ENCODE measurements at regions not wholly inside any gene's neighbourhood (a gene's known extent, or its start where the extent isn't known, plus 50 kb on each side); places are given as distances from the start of the nearest gene placed in this dataset.

DNA sequence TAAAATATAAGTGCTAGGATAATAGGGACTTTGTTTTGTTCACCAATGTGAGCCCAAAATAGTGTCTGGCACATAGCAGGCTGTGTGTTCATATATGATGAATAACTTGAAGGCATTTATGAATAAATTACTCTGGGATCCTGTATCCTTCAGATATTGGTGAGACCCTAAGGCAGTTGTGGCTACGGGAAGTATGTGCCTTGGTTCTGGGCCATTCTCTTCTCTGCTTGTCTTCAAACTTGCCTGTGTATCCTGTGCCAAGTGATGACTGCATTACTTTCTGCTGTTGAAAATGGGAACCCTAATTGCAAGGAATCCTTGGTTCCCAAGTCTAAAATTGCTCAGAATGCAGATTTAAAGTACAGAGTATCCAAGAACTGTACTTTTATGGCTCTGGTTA is 67.6 kb upstream of the KTN1 start:
- ChIA-PET POLR2A (no interaction called here), CTCF (no interaction called here)
- DNase-seq = no peak
- Mint-ChIP-seq H3K4me1 (no peaks in the 10 kb centered on the region), H3K36me3 (ENCODE audit: low read depth) (no peaks in the 10 kb centered on the region), H3K4me3 (no peak overlapping the region), H3K27ac (no peak overlapping the region), H3K27me3 (no peaks in the 10 kb centered on the region), H3K9me3 (no peaks in the 10 kb centered on the region)
- no peak for ATAC-seq (ENCODE audit: low read depth)
- intact Hi-C loops (cut with micrococcal nuclease) = no loop called here
- TF ChIP-seq, protein P1, sequence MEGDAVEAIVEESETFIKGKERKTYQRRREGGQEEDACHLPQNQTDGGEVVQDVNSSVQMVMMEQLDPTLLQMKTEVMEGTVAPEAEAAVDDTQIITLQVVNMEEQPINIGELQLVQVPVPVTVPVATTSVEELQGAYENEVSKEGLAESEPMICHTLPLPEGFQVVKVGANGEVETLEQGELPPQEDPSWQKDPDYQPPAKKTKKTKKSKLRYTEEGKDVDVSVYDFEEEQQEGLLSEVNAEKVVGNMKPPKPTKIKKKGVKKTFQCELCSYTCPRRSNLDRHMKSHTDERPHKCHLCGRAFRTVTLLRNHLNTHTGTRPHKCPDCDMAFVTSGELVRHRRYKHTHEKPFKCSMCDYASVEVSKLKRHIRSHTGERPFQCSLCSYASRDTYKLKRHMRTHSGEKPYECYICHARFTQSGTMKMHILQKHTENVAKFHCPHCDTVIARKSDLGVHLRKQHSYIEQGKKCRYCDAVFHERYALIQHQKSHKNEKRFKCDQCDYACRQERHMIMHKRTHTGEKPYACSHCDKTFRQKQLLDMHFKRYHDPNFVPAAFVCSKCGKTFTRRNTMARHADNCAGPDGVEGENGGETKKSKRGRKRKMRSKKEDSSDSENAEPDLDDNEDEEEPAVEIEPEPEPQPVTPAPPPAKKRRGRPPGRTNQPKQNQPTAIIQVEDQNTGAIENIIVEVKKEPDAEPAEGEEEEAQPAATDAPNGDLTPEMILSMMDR (IDR thresholded peaks at IDR 0.05) = no peak

- Mint-ChIP-seq H3K9me3 (no peaks in the 10 kb centered on the region), H3K27me3 (no peaks in the 10 kb centered on the region), H3K4me3 (no peak overlapping the region), H3K36me3 (ENCODE audit: low read depth) (no peaks in the 10 kb centered on the region), H3K27ac (no peak overlapping the region), H3K4me1 (no peaks in the 10 kb centered on the region)
- intact Hi-C loops (cut with micrococcal nuclease) = no loop called here
- no peak for ATAC-seq (ENCODE audit: low read depth)
- TF ChIP-seq, protein P1 (IDR thresholded peaks at IDR 0.05) = no peak
- ChIA-PET CTCF (no interaction called here), POLR2A (no interaction called here)
- no peak for DNase-seq
Measured at GRCh38 chr14:55513491-55513890, 66.5 kb upstream of the KTN1 start.

- no peaks in the 10 kb centered on the region for H3K36me3 Mint-ChIP-seq (ENCODE audit: low read depth)
- no peaks in the 10 kb centered on the region for H3K27me3 Mint-ChIP-seq
- ChIA-PET POLR2A (no interaction called here), CTCF (no interaction called here)
- no peaks in the 10 kb centered on the region for H3K4me1 Mint-ChIP-seq
- H3K9me3 Mint-ChIP-seq = no peaks in the 10 kb centered on the region
- DNase-seq (no peak), ATAC-seq (ENCODE audit: low read depth) (no peak)
- H3K27ac Mint-ChIP-seq = no peak overlapping the region
- intact Hi-C loops (cut with micrococcal nuclease) = no loop called here
- TF ChIP-seq, protein P1 (IDR thresholded peaks at IDR 0.05) = no peak
- no peak overlapping the region for H3K4me3 Mint-ChIP-seq
Measured at GRCh38 chr14:55514819-55515490, 65.1 kb upstream of the KTN1 start.

GRCh38 chr14:55516776-55517175 is 63.2 kb upstream of the KTN1 start:
- no peak for ATAC-seq (ENCODE audit: low read depth)
- H3K27me3 Mint-ChIP-seq = no peaks in the 10 kb centered on the region
- no peak for DNase-seq
- POLR2A ChIA-PET = no interaction called here
- no peak overlapping the region for H3K4me3 Mint-ChIP-seq
- peaks cover 2% of the 10 kb centered on the region for H3K9me3 Mint-ChIP-seq
- CTCF ChIA-PET = no interaction called here
- H3K4me1 Mint-ChIP-seq = no peaks in the 10 kb centered on the region
- no peak overlapping the region for H3K27ac Mint-ChIP-seq
- no peaks in the 10 kb centered on the region for H3K36me3 Mint-ChIP-seq (ENCODE audit: low read depth)
- intact Hi-C loops (cut with micrococcal nuclease) = no loop called here
- TF ChIP-seq, protein P1 (IDR thresholded peaks at IDR 0.05) = no peak

DNA sequence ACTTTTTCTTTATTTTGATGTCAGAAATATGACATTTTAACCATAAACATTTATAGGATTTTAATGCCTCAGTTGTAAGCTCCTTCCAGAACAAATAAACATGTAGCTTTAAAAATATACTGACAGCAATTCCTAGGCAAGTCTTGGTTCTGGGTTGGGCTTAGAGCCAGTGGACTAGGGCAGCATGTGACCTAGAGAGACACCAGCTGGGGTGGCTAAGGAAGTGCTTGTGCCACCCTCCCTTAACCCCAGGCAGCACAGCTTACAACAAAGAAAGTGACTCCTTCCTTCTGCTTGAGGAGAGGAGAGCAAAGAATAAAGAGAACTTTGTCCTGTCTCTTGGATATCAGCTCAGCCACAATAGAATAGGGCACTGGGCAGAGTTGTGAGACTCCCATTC is 61.6 kb upstream of the KTN1 start:
- intact Hi-C loops (cut with micrococcal nuclease) = no loop called here
- Mint-ChIP-seq H3K27me3 (no peaks in the 10 kb centered on the region), H3K36me3 (ENCODE audit: low read depth) (no peaks in the 10 kb centered on the region), H3K4me3 (no peak overlapping the region), H3K27ac (no peak overlapping the region), H3K4me1 (no peaks in the 10 kb centered on the region), H3K9me3 (peaks cover 2% of the 10 kb centered on the region)
- TF ChIP-seq, protein P1 (IDR thresholded peaks at IDR 0.05) = no peak
- ATAC-seq (ENCODE audit: low read depth) (no peak), DNase-seq (no peak)
- ChIA-PET CTCF (no interaction called here), POLR2A (no interaction called here)
